Stimulated activated CD4-positive, alpha-beta T cell treated with anti-CD3 and anti-CD28 coated beads, Interleukin-12 subunit alpha, Interleukin-12 subunit beta, amount 100 ng/mL, for 24 hours (primary cell): ENCODE measurements at regions not wholly inside any gene's neighbourhood (a gene's known extent, or its start where the extent isn't known, plus 50 kb on each side); places are given as distances from the start of the nearest gene placed in this dataset.

Source experiments
- DNase-seq, 2 experiments: peaks; one replicate each; pipeline ENCODE4 v3.0.0-alpha.2; 2020; ENCODE audit warnings: low read depth in 2 of 2

- DNase-seq = no peak
These were observed 137.3 kb upstream of the FRMD4A start for GRCh38 chr10:14468023-14468441.

GRCh38 chr10:14466257-14466656 is 135.5 kb upstream of the FRMD4A start:
- DNase-seq = no peak

DNA sequence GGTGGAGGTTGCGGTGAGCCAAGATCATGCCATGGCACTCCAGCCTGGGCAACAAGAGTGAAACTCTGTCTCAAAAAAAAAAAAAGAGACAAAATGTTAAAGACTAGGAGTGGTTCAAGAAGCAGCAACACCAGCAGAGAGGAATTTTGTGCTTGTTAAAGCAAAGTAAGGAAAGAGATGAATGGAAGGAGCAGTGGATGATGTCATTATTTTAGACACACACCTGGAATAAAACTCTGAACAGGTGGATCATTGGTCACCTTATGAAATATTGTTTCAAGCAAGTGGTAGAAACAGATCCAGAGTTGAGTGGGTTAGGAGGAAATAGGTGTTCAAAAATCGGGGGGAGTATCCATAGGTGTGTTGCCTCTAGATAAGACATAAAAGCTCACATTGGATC is 129.7 kb upstream of the FRMD4A start:
- DNase-seq = no peak

DNA sequence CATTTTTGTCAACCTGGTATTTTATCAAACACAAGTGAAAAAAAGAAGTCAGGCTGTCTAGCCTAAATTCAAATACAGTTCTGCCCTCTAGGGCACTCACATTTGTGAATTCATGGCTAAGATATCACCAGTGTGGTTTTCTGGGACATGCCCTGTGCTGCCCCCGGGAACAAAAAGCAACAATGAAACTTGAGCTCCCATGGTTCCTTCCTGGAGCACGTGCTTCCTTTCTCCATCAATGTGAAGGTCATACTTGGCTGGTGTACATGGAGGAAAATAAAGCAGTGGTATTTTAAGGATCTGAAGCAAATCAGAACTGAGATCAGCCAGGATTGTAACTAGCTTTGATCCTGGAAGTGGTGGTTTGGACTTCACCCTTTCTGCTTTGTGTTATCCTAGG is 128.9 kb upstream of the FRMD4A start:
- DNase-seq = no peak

- DNase-seq = no peak
These were observed 126.1 kb upstream of the FRMD4A start for GRCh38 chr10:14456870-14457266.

DNA sequence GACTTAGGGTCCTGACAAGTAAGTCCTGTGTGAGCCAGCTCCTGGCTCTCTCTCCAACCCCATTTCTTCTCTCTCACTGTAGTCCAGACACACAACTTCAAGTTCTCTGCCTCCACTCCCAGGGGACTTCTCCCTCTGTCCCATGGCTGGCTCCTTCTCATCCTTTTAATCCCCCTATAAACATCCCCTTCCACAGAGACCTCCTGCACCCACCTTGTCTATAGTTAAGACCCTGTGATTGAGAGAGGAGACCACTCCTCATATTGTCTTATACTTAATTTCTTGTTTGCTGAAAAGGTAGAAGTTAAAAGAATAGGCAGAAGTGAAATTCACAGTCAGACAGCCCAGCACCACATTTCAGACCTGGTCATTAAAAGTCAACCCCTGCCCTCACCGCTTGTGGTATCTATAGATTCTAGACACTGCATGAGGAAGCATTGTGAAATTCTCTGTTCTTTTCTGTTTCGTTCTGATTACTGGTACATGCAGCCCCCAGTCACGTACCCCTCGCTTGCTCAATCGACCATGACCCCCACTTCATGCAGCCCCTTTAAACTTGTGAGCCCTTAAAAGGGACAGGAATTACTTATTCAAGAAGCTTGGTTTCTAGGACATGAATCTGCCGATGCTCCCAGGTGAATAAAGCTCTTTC is 125.6 kb upstream of the FRMD4A start:
- no peak for DNase-seq

DNA sequence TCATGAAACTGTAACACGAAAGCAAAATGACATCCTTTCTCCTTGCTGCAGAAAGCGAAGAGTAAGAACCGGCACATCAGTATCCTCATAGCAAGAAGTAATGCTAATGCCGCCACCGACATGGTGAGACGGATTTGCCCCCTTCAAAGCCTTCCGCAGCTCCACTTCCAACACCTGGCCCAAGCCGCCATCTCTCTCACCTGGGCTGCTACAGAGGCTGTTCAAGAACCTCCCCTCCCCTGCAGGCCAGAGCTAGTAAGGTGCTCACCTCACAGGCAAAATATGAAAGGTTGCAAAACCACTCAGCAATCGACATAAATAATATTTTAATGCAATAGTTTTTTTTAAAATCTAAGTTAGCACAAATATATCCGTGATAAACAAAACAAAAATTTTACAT is 123.9 kb upstream of the FRMD4A start:
- no peak for DNase-seq

DNA sequence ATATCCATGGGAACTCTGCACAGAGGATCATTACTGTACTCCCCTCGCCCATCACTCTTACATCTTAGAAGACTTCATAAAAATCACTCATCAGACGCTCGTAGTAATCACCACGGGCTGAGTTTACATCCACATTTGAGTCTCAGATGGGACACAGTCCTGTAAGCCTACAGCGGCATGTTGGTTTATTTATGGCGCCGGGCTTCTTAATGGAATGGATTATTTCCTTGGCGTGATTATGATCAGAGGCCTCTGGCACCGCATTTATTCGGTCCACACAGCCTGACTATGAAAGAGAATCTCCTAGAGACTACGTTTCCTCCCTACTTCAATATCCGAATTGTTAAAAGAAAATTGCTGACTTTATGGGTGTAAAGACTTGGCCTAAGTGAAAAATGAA is 123.5 kb upstream of the FRMD4A start:
- no peak for DNase-seq

- DNase-seq = no peak
These were observed 122.9 kb upstream of the FRMD4A start for GRCh38 chr10:14453593-14453992.

DNA sequence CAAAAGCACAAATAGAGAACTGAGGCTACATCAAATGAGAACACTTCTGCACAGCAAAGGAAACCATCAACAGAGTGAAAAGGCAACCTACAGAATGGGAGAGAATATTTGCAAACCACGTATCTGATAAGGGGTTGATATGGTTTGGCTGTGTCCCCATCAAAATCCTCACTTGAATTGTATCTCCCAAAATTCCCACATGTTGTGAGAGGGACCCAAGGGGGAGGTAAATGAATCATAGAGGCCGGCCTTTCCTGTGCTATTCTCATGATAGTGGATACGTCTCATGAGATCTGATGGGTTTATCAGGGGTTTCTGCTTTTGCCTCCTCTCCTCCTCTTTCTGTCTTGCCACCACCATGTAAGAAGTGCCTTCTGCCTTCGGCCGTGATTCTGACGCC is 120.6 kb upstream of the FRMD4A start:
- DNase-seq = no peak

GRCh38 chr10:14450041-14450491 is 119.3 kb upstream of the FRMD4A start:
- DNase-seq = no peak

DNA sequence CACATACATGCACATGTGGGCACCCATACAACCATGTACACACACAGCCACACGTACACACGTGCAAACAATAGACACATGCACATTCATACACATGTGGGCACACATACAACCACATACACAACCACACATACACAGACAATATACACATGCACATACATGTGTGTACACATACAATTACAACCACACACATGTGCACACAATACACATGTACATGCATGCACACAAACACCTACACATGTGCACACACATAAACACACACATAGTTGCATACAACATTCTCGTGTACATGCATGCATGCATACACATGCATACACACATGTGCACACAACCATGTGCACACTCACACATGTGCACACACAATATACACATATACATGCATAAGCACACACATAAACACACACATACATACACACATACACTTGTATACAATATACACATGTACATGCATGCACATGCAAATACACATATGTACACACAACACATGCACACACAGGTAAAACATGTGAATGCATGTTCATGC is 118.6 kb upstream of the FRMD4A start:
- DNase-seq = no peak

DNA sequence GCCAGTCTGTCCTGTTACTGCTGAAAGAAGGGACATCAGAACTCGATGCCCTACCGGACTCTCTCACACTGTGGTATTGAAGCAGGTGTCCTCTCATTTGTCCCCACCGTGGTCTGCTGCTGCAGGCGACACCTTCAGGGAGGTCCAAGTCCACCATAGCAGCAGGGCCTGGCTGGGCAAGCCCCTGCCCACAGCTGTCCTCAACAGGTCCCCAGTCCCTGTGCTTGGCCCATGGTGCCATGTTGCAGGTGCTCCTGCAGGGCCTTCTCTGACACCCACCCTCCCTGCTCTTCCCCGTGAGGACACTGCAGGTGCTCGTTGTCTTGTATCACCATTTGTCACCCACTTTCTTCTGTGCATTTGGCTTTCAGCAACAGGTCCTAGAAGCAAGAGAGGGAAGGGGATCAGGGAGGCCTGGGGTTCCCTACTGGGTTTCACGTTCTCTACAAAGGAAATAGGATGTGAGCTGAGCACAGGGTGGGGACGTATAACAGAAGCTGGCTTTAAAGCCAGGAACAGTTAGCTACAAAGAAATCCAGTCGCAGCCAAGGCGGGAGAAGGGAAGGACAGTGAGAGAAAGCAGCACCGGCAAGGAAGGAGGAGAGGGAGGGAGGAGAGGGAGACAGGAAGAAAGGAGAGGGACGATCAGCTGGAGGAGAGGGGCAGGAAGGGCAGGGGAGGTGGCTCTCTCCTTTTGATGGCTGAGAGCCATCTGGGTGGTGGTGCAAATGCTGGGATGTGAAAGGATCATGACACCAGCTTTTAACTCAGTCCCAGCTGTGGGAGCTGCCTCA is 117.7 kb upstream of the FRMD4A start:
- DNase-seq = no peak

DNA sequence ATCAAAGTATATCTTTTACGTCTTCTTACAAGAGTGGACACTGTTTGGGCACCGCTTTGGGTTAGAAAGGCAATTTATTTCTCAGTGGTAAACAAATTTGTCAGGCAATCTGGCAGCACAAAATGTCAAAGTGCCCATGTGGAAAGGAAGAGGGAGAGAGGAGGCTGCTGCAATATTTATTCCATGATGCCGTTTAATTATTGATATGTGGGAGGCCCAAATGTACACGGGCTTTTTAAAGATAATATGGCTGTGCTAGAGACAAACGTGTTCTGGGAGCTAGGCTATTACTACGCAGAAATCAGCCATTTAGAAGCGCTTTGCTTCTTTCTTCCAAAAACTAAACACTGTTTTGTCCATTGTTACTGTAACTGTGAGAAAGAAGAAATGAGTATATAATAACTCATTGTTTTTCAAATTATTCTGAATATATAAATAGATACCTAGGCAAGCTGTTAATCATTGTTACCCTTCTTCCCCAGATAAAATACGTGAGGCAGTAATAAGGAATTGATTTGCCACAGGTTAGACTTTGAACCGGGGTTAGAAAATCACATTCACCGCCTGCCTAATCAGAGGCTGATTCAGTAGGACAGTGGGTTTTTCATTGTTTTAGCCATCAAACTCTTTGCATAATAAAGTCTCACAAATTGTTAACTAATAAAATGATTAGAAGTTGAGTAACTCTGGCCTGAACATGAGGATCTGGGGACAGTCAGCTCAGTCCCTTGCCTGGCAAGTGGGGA is 116.5 kb upstream of the FRMD4A start:
- no peak for DNase-seq

DNA sequence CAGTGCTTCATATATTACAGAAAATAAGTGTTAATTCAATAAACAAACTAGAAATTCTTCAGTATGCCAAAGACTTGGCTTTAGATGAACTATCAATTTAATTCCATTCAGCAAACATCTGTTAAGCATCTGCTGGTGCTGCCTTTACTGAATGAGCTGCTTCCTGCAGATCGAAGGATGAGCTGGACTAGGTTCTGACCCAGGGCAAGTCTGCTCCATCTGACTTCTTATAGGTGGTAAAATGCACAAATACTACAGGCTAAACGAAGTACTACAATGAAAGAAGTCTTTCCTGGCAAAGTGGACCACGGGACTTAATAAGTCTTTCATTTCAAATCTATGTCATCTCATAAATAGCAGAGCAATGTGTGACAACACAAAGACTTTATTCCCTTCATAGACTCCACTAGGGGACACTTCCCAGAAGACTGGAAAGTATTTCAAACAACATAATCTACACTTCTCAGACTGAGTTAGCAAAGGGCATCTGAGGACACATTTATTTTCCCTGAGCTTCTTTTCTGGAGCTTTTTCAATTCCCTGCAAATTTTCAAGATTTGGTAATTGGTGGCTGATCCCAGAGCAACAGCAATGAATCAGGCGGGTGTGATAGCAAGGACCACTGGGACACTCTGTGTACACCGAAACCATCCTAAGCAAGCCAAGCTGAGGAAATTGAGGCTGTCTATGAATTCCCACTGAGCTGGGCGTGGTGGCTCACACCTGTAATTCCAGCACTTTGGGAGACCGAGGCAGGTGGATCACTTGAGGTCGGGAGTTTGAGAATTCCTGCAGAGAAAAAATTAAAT is 108.9 kb upstream of the FRMD4A start:
- DNase-seq = no peak

GRCh38 chr10:14438576-14438975 is 107.9 kb upstream of the FRMD4A start:
- DNase-seq = no peak

DNA sequence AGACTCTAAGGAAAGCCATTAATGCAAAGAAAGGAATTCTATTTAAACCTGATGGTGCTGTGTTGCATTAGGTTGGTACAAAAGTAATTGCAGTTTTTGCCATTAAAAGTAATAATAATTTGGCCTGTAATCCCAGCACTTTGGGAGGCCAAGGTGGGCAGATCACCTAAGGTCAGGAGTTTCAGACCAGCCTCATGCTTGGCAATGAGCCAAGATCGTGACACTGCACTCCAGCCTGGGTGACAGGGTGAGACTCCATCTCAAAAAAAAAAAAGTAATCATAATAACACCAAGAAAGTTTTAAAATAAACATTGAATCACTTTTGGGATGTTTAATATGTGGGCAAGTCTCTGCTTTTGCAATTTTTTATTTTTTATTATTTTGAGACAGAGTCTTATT is 107.3 kb upstream of the FRMD4A start:
- no peak for DNase-seq

GRCh38 chr10:14435976-14436632 is 105.4 kb upstream of the FRMD4A start:
- DNase-seq = no peak

- DNase-seq = no peak
These were observed 102.4 kb upstream of the FRMD4A start for GRCh38 chr10:14433147-14433546.

DNA sequence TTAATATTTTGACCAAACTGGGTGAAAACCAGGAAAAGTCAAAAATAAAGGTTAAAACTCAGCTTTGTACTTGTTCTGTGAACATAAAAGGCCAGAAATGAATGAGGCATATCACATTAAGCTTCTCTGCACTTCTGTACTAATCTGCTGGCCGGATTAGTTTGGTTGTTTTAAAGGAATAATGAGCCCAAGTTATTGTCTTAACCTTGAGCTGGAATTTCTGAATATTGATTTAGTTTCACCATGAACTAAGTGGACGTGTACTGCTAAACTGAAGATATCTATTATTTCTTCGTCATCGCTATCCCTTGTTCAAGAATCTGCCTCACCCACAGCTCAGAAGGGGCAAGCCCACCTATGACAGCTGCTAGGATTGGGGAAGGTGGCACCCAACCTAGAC is 101.1 kb upstream of the FRMD4A start:
- no peak for DNase-seq

DNA sequence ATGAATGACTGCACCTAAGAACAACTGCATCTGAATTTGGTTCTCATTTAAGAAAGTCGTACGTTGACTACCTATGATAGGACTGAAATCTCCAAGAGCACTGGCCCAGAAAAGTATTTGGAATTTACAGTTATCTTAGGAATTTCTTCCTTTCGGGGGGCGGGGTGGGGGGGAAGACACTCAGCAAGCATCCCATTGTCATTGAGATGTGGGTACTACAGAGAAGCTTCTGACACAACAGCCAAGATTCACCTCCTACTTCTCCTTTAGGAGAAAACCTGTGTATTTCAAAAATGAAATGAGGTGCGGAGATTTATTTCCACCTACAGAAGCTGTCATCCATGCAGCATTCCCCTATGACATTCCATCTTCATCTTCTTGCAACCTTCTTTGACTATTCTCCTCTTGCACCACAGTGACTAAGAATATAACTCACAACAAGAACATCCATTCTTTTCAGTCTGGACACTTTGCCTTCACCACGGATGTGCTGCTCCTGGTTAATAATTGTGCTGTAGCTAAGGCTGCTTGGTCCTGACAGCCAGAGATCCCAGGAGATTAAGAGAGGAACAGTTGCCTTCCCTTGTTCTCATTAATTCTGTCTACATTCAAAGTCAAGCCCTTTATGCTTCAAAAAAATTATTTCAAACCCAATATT is 98.4 kb upstream of the FRMD4A start:
- DNase-seq = no peak
